ENCODE measurements at regions not wholly inside any gene's neighbourhood (a gene's known extent, or its start where the extent isn't known, plus 50 kb on each side); places are given as distances from the start of the nearest gene placed in this dataset.

DNA sequence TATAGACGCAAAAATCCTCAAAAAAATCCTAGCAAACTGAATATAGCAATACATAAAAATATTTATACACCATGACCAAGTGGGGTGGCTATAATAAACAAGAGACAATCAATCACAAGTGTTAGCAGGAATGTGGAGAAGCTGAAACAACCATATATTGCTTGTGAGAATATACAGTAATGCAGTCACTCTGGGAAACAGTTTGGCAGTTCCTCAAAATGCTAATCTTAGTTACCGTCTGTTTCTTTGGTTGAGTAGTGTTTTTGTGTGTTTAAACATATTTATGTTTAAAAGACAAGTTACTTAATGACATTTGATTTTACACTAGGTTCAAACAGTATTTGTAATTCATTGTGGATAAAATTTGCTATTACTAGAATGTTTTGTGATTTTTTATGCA, 792.0 kb downstream of the LTN1 start:
- Histone ChIP-seq H3K9me2 (replicated peaks; ENCODE audit: control insufficient read depth, low read length) (no peaks in the 10 kb centered on the region), H3K4me1 (ENCODE audit: control insufficient read depth, low read length) (no peaks in the 10 kb centered on the region), H3K27me3 (ENCODE audit: control insufficient read depth, low read length) (no peaks in the 10 kb centered on the region), H3K36me3 (ENCODE audit: control insufficient read depth, low read length) (no peaks in the 10 kb centered on the region), H4K20me1 (ENCODE audit: control insufficient read depth, insufficient read depth, low read depth, low read length) (no peaks in the 10 kb centered on the region), H3K79me2 (ENCODE audit: control insufficient read depth, low read length) (no peaks in the 10 kb centered on the region), H3K9me3 (ENCODE audit: control insufficient read depth, insufficient read depth, low read length) (no peaks in the 10 kb centered on the region), H3K4me3 (ENCODE audit: low read length) (no peak overlapping the region), H3F3A (ENCODE audit: control insufficient read depth, insufficient read depth) (no peaks in the 10 kb centered on the region), H3K4me2 (ENCODE audit: low read length) (no peak overlapping the region), H3K27ac (ENCODE audit: low read depth, low read length) (no peak overlapping the region)
- TF ChIP-seq EZH2phosphoT487 (IDR thresholded peaks at IDR 0.05; ENCODE audit: borderline replicate concordance, low read length) (no peak), CTCF (IDR thresholded peaks at IDR 0.05; ENCODE audit: low read depth, low read length, poor library complexity, severe bottlenecking) (no peak)

- H3K4me3 ChIP-seq (ENCODE audit: low read length), result no peak overlapping the region
- no peak overlapping the region for H3K27ac ChIP-seq (ENCODE audit: low read depth, low read length)
- H4K20me1 ChIP-seq (ENCODE audit: control insufficient read depth, insufficient read depth, low read depth, low read length), result no peaks in the 10 kb centered on the region
- H3F3A ChIP-seq (ENCODE audit: control insufficient read depth, insufficient read depth), result no peaks in the 10 kb centered on the region
- TF ChIP-seq CTCF (IDR thresholded peaks at IDR 0.05; ENCODE audit: low read depth, low read length, poor library complexity, severe bottlenecking) (no peak), EZH2phosphoT487 (IDR thresholded peaks at IDR 0.05; ENCODE audit: borderline replicate concordance, low read length) (no peak)
- no peaks in the 10 kb centered on the region for H3K36me3 ChIP-seq (ENCODE audit: control insufficient read depth, low read length)
- H3K4me2 ChIP-seq (ENCODE audit: low read length), result no peak overlapping the region
- H3K9me3 ChIP-seq (ENCODE audit: control insufficient read depth, insufficient read depth, low read length), result peaks cover 6% of the 10 kb centered on the region; the same call in 1 of the 2 replicates
- H3K4me1 ChIP-seq (ENCODE audit: control insufficient read depth, low read length), result no peaks in the 10 kb centered on the region
- no peaks in the 10 kb centered on the region for H3K79me2 ChIP-seq (ENCODE audit: control insufficient read depth, low read length)
- H3K9me2 ChIP-seq (replicated peaks; ENCODE audit: control insufficient read depth, low read length), result no peaks in the 10 kb centered on the region
- H3K27me3 ChIP-seq (ENCODE audit: control insufficient read depth, low read length), result no peaks in the 10 kb centered on the region
These were observed 795.7 kb downstream of the LTN1 start for GRCh38 chr21:28196981-28197380.

DNA sequence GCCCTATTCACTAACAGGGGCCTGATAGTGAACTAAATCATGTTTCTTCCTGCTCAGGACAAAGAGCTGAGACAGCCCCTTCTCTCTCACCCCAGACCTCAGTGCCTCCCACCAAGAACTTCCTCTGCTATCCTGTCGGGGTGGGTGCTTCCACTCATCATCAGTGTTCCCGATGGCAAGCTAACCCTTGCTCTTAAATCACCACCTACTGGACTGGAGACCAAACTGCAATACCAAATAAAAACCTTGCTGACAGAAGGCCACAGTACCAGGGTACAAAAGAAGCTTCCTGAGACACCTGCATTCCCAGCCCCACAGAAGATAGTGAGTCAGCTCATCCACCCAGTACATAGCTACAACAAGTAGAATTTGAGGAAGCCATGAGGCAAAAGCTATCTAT, 799.5 kb downstream of the LTN1 start:
- Histone ChIP-seq H4K20me1 (ENCODE audit: control insufficient read depth, insufficient read depth, low read depth, low read length) (no peaks in the 10 kb centered on the region), H3K27me3 (ENCODE audit: control insufficient read depth, low read length) (no peaks in the 10 kb centered on the region), H3K4me2 (ENCODE audit: low read length) (no peak overlapping the region), H3F3A (ENCODE audit: control insufficient read depth, insufficient read depth) (no peaks in the 10 kb centered on the region), H3K79me2 (ENCODE audit: control insufficient read depth, low read length) (no peaks in the 10 kb centered on the region), H3K9me2 (replicated peaks; ENCODE audit: control insufficient read depth, low read length) (no peaks in the 10 kb centered on the region), H3K4me3 (ENCODE audit: low read length) (no peak overlapping the region), H3K4me1 (ENCODE audit: control insufficient read depth, low read length) (no peaks in the 10 kb centered on the region), H3K36me3 (ENCODE audit: control insufficient read depth, low read length) (no peaks in the 10 kb centered on the region), H3K9me3 (ENCODE audit: control insufficient read depth, insufficient read depth, low read length) (peaks cover 8% of the 10 kb centered on the region; the same call in 1 of the 2 replicates), H3K27ac (ENCODE audit: low read depth, low read length) (no peak overlapping the region)
- TF ChIP-seq CTCF (IDR thresholded peaks at IDR 0.05; ENCODE audit: low read depth, low read length, poor library complexity, severe bottlenecking) (no peak), EZH2phosphoT487 (IDR thresholded peaks at IDR 0.05; ENCODE audit: borderline replicate concordance, low read length) (no peak)

DNA sequence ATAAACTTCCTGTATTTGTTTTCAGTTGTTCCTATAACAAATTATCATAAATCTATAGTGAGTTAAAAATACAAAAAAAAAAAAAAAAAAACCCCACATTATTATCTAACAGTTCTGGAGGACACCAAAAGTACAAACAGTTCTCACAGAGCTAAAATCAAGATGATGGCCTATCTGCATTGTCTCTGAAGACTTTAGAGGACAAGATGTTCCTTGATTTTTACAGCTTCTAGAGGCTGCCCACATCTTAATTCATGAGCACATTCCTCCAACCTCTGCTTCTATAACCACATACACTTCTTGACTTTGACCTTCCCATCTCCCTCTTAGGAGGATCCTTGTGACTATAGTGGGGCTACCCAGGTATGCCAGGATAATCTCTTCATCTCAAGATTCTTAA, 806.1 kb downstream of the LTN1 start:
- H3K27ac ChIP-seq (ENCODE audit: low read depth, low read length), result no peak overlapping the region
- H3K27me3 ChIP-seq (ENCODE audit: control insufficient read depth, low read length), result no peaks in the 10 kb centered on the region
- no peak overlapping the region for H3K4me3 ChIP-seq (ENCODE audit: low read length)
- H3K4me2 ChIP-seq (ENCODE audit: low read length), result no peak overlapping the region
- no peaks in the 10 kb centered on the region for H3F3A ChIP-seq (ENCODE audit: control insufficient read depth, insufficient read depth)
- H3K36me3 ChIP-seq (ENCODE audit: control insufficient read depth, low read length), result no peaks in the 10 kb centered on the region
- no peaks in the 10 kb centered on the region for H4K20me1 ChIP-seq (ENCODE audit: control insufficient read depth, insufficient read depth, low read depth, low read length)
- no peaks in the 10 kb centered on the region for H3K9me2 ChIP-seq (replicated peaks; ENCODE audit: control insufficient read depth, low read length)
- peaks cover 6% of the 10 kb centered on the region; the same call in 1 of the 2 replicates for H3K9me3 ChIP-seq (ENCODE audit: control insufficient read depth, insufficient read depth, low read length)
- no peaks in the 10 kb centered on the region for H3K79me2 ChIP-seq (ENCODE audit: control insufficient read depth, low read length)
- TF ChIP-seq EZH2phosphoT487 (IDR thresholded peaks at IDR 0.05; ENCODE audit: borderline replicate concordance, low read length) (no peak), CTCF (IDR thresholded peaks at IDR 0.05; ENCODE audit: low read depth, low read length, poor library complexity, severe bottlenecking) (no peak)
- H3K4me1 ChIP-seq (ENCODE audit: control insufficient read depth, low read length), result no peaks in the 10 kb centered on the region
